Colonic mucosa (tissue), 4 donors: ENCODE measurements at regions not wholly inside any gene's neighbourhood (a gene's known extent, or its start where the extent isn't known, plus 50 kb on each side); places are given as distances from the start of the nearest gene placed in this dataset.

Source experiments
- DNase-seq: peaks from one replicate; pipeline ENCODE4 v3.0.0-alpha.2; 2020
- H3K27ac ChIP-seq: fragments of 200-600 bp; one replicate; pipeline ENCODE4 v1.8.0; 2021
- H3K27me3 ChIP-seq: fragments of 200-600 bp; one replicate; pipeline ENCODE4 v1.8.0; 2021
- H3K36me3 ChIP-seq: fragments of 200-600 bp; one replicate; pipeline ENCODE4 v1.8.0; 2021
- H3K4me1 ChIP-seq: fragments of 200-600 bp; one replicate; pipeline ENCODE4 v1.8.0; 2021; ENCODE audit warnings: mild to moderate bottlenecking
- H3K4me3 ChIP-seq: fragments of 200-600 bp; one replicate; pipeline ENCODE4 v1.8.0; 2021
- H3K9ac ChIP-seq, 2 donors: one replicate each; pipeline ENCODE4 v1.7.0; 2013; ENCODE audit warnings: control low read depth in 2 of 2, low read depth in 2 of 2, low read length in 2 of 2
- H3K9me3 ChIP-seq: fragments of 200-600 bp; one replicate; pipeline ENCODE4 v1.8.0; 2021
- CTCF ChIP-seq: fragments of 200-600 bp; IDR thresholded peaks from one replicate; pipeline ENCODE4 v1.8.0; 2022; ENCODE audit warnings: antibody characterized with exemption, mild to moderate bottlenecking
- intact Hi-C: fragments of 100-400 bp; cut with DNase I; formaldehyde crosslinking; loops from one replicate; pipeline ENCODE4 v1.14.1; 2022
- donor health status: healthy.
- donor health status: DM: no; HTN: no; CAD: no.
- donor health status: DM: no; HTN: no; CAD: no.

GRCh38 chr11:59267196-59267595 is 54.5 kb upstream of the MPEG1 start:
- Histone ChIP-seq H3K27me3 (no peaks in the 10 kb centered on the region), H3K4me3 (no peak overlapping the region), H3K9ac (no peak overlapping the region), H3K4me1 (no peaks in the 10 kb centered on the region), H3K36me3 (no peaks in the 10 kb centered on the region), H3K27ac (no peak overlapping the region), H3K9me3 (no peaks in the 10 kb centered on the region)
- DNase-seq: no peak
- TF ChIP-seq CTCF: no peak
- intact Hi-C loops: no loop called here

DNA sequence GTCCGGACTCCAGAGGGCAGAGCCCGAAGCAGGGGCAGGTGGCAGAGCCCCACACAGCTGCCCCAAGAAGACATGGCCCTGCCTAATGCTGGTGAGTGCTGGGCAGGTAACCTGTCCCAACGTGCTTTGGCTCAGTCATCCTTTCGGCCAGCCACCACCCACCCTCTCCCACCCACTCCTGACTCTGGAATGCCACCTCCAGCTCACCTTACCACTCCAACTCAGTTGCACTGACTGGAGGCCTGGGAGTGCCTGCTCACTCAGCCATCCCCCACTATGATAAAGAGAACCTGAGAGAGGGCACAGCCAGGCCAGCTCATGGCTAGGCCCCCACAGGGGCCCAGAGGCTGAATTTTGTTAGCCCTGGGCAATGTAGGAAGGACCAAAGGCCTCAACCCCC is 53.8 kb upstream of the MPEG1 start:
- no peak overlapping the region for H3K9ac ChIP-seq

DNA sequence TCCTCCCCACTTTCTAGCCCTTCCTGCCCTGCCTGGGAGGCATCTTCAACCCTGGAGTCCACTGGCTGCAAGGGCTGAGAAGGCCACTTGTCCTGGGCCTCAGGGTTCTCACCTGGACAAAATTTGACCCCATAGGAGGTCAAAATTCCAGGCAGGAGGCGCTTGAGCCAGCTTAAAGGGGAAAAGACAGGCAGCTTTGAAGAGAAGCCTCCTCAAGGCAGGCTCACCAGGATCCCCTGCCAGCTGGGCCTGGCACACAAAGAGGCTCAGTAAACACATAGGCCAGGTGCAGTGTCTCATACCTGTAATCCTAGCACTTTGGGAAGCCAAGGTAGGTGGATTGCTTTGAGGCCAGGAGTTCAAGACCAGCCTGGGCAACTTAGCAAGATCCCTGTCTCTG is 53.0 kb upstream of the MPEG1 start:
- no peak for DNase-seq
- H3K4me1 ChIP-seq: no peaks in the 10 kb centered on the region
- TF ChIP-seq CTCF: no peak
- H3K4me3 ChIP-seq: no peak overlapping the region
- no peak overlapping the region for H3K9ac ChIP-seq
- intact Hi-C loops: no loop called here
- no peak overlapping the region for H3K27ac ChIP-seq
- no peaks in the 10 kb centered on the region for H3K9me3 ChIP-seq
- no peaks in the 10 kb centered on the region for H3K36me3 ChIP-seq
- H3K27me3 ChIP-seq: no peaks in the 10 kb centered on the region

More for the DNA sequence above, 53.8 kb upstream of the MPEG1 start:
- DNase-seq: no peak
- Histone ChIP-seq H3K4me1 (no peaks in the 10 kb centered on the region), H3K9me3 (no peaks in the 10 kb centered on the region), H3K27ac (no peak overlapping the region), H3K27me3 (no peaks in the 10 kb centered on the region), H3K36me3 (no peaks in the 10 kb centered on the region), H3K4me3 (no peak overlapping the region)
- intact Hi-C loops: no loop called here
- TF ChIP-seq CTCF: no peak

DNA sequence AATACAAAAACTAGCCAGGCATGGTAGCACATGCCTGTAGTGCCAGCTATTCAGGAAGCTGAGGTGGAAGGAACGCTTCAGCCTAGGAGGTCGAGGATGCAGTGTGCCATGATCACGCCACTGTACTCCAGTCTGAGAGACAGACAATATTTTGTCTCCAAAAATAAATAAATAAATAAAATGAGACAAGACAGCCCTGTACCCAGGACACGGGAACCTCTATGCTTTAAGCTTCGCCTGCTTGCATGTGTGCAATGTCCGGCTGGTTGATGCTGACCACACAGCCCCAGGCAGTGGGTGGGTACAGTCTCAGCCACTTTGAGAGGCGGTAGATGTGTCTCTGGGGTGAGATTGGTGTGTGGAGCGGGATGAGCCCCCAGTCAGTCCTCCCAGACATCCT is 52.0 kb upstream of the MPEG1 start:
- H3K27me3 ChIP-seq: no peaks in the 10 kb centered on the region
- DNase-seq: no peak
- no peaks in the 10 kb centered on the region for H3K36me3 ChIP-seq
- TF ChIP-seq CTCF: no peak
- intact Hi-C loops: no loop called here
- H3K9me3 ChIP-seq: no peaks in the 10 kb centered on the region
- no peak overlapping the region for H3K4me3 ChIP-seq
- no peak overlapping the region for H3K27ac ChIP-seq
- no peaks in the 10 kb centered on the region for H3K4me1 ChIP-seq
- H3K9ac ChIP-seq: no peak overlapping the region

DNA sequence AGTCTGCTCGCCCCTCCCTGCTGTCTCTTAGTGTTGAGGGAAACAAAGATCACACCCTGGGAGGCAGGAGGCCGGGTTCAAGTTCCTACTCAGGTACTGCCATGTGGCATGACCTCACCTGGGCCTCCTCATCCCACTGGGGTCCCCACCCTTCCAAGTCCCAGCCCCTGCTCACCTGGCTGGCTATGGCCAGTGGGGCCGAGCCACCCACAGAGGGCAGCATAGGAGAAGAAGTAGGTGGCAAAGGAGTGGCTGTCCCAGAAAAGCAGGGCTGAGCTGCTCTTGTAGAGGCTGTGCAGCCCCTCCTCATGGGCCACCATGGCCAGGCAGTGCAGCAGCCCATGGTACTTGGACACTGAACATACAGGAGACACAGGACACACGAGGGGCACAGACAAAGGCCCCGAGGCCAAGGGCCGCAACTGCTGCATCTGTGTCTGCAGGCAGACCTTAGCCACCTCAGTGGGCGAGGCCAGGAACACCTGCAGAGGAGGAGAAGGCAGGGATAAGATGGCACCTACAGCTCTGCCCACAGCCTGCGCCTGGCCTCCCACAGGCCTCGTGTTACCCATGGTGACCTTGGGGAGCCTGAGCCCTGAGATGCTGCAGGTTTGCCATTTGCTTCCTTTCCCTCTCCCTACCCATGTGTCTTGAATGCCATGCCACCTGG is 50.6 kb upstream of the MPEG1 start:
- DNase-seq: peak; percentile 60
- no peaks in the 10 kb centered on the region for H3K36me3 ChIP-seq
- intact Hi-C loops: no loop called here
- no peak overlapping the region for H3K27ac ChIP-seq
- H3K9me3 ChIP-seq: no peaks in the 10 kb centered on the region
- peak; percentile 49 for TF ChIP-seq CTCF
- no peaks in the 10 kb centered on the region for H3K27me3 ChIP-seq
- no peaks in the 10 kb centered on the region for H3K4me1 ChIP-seq
- no peak overlapping the region for H3K4me3 ChIP-seq
- H3K9ac ChIP-seq: no peak overlapping the region
